Astrocyte (in vitro differentiated cells and primary cell): ENCODE measurements at regions not wholly inside any gene's neighbourhood (a gene's known extent, or its start where the extent isn't known, plus 50 kb on each side); places are given as distances from the start of the nearest gene placed in this dataset.

Source experiments
- DNase-seq: peaks from one replicate; pipeline ENCODE4 v3.0.0-alpha.2; 2010; ENCODE audit warnings: low read depth
- FAIRE-seq: peaks from 2 replicates; lab custom pipeline; 2011; peaks lifted over from hg19 to GRCh38; lab: Jason Lieb, UNC
- H2AFZ ChIP-seq: 2 replicates; pipeline ENCODE4 v1.6.0; 2012; ENCODE audit warnings: low read depth, low read length, inconsistent platforms
- H3K27ac ChIP-seq: 2 replicates; pipeline ENCODE4 v1.5.1; 2011; ENCODE audit warnings: low read depth, low read length, inconsistent platforms
- H3K27me3 ChIP-seq: 2 replicates; pipeline ENCODE4 v1.6.0; 2011; ENCODE audit warnings: low read length, inconsistent platforms; ENCODE audit not compliant: insufficient read depth
- H3K36me3 ChIP-seq: 2 replicates; pipeline ENCODE4 v1.5.1; 2011; ENCODE audit warnings: low read length, inconsistent platforms; ENCODE audit not compliant: insufficient read depth
- H3K4me1 ChIP-seq: 2 replicates; pipeline ENCODE4 v1.5.1; 2011; ENCODE audit warnings: low read length, inconsistent platforms; ENCODE audit not compliant: insufficient read depth
- H3K4me2 ChIP-seq: 2 replicates; pipeline ENCODE4 v1.6.0; 2012; ENCODE audit warnings: low read length, inconsistent platforms
- H3K4me3 ChIP-seq: 2 replicates; pipeline ENCODE4 v1.5.1; 2011; ENCODE audit warnings: low read depth, mild to moderate bottlenecking, low read length, inconsistent platforms; ENCODE audit not compliant: insufficient read depth
- H3K79me2 ChIP-seq: 2 replicates; pipeline ENCODE4 v1.6.0; 2012; ENCODE audit warnings: mild to moderate bottlenecking, low read length, inconsistent platforms; ENCODE audit not compliant: insufficient read depth
- H3K9ac ChIP-seq: 2 replicates; pipeline ENCODE4 v1.6.0; 2012; ENCODE audit warnings: mild to moderate bottlenecking, low read length, inconsistent platforms
- H3K9me3 ChIP-seq: 2 replicates; pipeline ENCODE4 v1.5.1; 2012; ENCODE audit warnings: low read depth, mild to moderate bottlenecking, low read length, inconsistent platforms; ENCODE audit not compliant: insufficient read depth
- H4K20me1 ChIP-seq: 2 replicates; pipeline ENCODE4 v1.6.0; 2012; ENCODE audit warnings: low read length, inconsistent platforms; ENCODE audit not compliant: insufficient read depth
- H3K27ac Mint-ChIP-seq: one replicate; pipeline ENCODE4 v1.8.0; 2021; ENCODE audit warnings: mild to moderate bottlenecking, mixed read lengths; ENCODE audit not compliant: unreplicated experiment
- H3K27me3 Mint-ChIP-seq: one replicate; pipeline ENCODE4 v1.8.0; 2021; ENCODE audit warnings: low read depth, mixed read lengths; ENCODE audit not compliant: unreplicated experiment
- H3K36me3 Mint-ChIP-seq: one replicate; pipeline ENCODE4 v1.8.0; 2021; ENCODE audit warnings: low read depth, mixed read lengths; ENCODE audit not compliant: unreplicated experiment
- H3K4me1 Mint-ChIP-seq: one replicate; pipeline ENCODE4 v1.8.0; 2021; ENCODE audit warnings: low read depth, mixed read lengths; ENCODE audit not compliant: unreplicated experiment
- H3K4me3 Mint-ChIP-seq: one replicate; pipeline ENCODE4 v1.8.0; 2021; ENCODE audit warnings: mild to moderate bottlenecking, moderate library complexity, mixed read lengths; ENCODE audit not compliant: unreplicated experiment
- H3K9me3 Mint-ChIP-seq: one replicate; pipeline ENCODE4 v1.8.0; 2021; ENCODE audit warnings: mild to moderate bottlenecking, mixed read lengths; ENCODE audit not compliant: unreplicated experiment
- CTCF ChIP-seq: IDR thresholded peaks from 2 replicates; pipeline ENCODE4 v1.5.1; 2011; ENCODE audit warnings: low read depth, mild to moderate bottlenecking, inconsistent platforms, low read length, moderate library complexity; ENCODE audit not compliant: insufficient read depth
- EZH2 ChIP-seq: IDR thresholded peaks from 2 replicates; pipeline ENCODE4 v1.6.1; 2012; ENCODE audit warnings: mild to moderate bottlenecking, low read length, inconsistent platforms; ENCODE audit not compliant: insufficient read depth

DNA sequence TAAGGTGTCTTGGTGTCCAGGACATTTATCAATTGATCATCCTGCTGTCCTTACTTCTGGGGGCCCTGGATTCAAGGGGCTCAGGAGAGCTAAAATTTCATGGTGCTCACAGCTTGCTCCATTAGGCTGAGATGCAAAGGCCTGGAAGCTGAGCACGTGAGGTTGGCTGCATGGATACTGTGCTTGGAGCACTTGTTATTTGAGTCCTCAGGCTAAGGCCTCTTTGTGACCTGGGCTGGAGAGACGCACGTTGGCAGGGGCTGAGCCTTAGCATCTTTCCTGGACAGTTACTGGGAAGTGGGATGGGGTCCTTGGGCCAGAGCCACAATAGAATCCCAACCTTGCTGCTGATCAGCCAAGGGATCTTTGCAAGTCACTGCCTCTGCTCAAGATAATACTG is 151.2 kb upstream of the HS6ST1 start:
- no peak for TF ChIP-seq CTCF
- TF ChIP-seq EZH2: no peak
- no peak for FAIRE-seq
- H3K4me1 Mint-ChIP-seq: no peaks in the 10 kb centered on the region
- DNase-seq: no peak
- Histone ChIP-seq H3K79me2 (no peaks in the 10 kb centered on the region), H4K20me1 (no peaks in the 10 kb centered on the region), H3K4me3 (no peak overlapping the region), H2AFZ (no peak overlapping the region), H3K4me2 (no peak overlapping the region), H3K36me3 (no peaks in the 10 kb centered on the region), H3K27ac (no peak overlapping the region), H3K9ac (no peak overlapping the region), H3K9me3 (peaks cover 32% of the 10 kb centered on the region), H3K27me3 (no peaks in the 10 kb centered on the region), H3K4me1 (no peaks in the 10 kb centered on the region)
- no peaks in the 10 kb centered on the region for H3K36me3 Mint-ChIP-seq
- peaks cover 18% of the 10 kb centered on the region for H3K27me3 Mint-ChIP-seq
- no peak overlapping the region for H3K4me3 Mint-ChIP-seq
- peaks cover 35% of the 10 kb centered on the region for H3K9me3 Mint-ChIP-seq
- no peak overlapping the region for H3K27ac Mint-ChIP-seq

GRCh38 chr2:128472789-128473174 is 154.1 kb upstream of the HS6ST1 start:
- H3K4me2 ChIP-seq: no peak overlapping the region

More at GRCh38 chr2:128472789-128473174, 154.1 kb upstream of the HS6ST1 start:
- no peaks in the 10 kb centered on the region for H3K4me1 ChIP-seq
- no peak overlapping the region for H2AFZ ChIP-seq
- TF ChIP-seq CTCF (no peak), EZH2 (no peak)
- Mint-ChIP-seq H3K36me3 (no peaks in the 10 kb centered on the region), H3K4me1 (no peaks in the 10 kb centered on the region), H3K9me3 (peaks cover 34% of the 10 kb centered on the region), H3K27ac (no peak overlapping the region), H3K4me3 (no peak overlapping the region), H3K27me3 (peaks cover 26% of the 10 kb centered on the region)
- no peaks in the 10 kb centered on the region for H3K36me3 ChIP-seq
- H3K27ac ChIP-seq: no peak overlapping the region
- no peaks in the 10 kb centered on the region for H3K27me3 ChIP-seq
- DNase-seq (peak; percentile 23), FAIRE-seq (no peak)
- H3K9ac ChIP-seq: no peak overlapping the region
- no peaks in the 10 kb centered on the region for H4K20me1 ChIP-seq
- peaks cover 26% of the 10 kb centered on the region for H3K9me3 ChIP-seq
- no peak overlapping the region for H3K4me3 ChIP-seq
- H3K79me2 ChIP-seq: no peaks in the 10 kb centered on the region
